HEK293T (cell line): ENCODE measurements at regions not wholly inside any gene's neighbourhood (a gene's known extent, or its start where the extent isn't known, plus 50 kb on each side); places are given as distances from the start of the nearest gene placed in this dataset.

Experiments used
- CTCF ChIA-PET: fragments of 350-600 bp; formaldehyde crosslinking; extraction: SDS; loops from one replicate; lab custom pipeline; 2021; ENCODE audit warnings: antibody characterized with exemption, inconsistent platforms; lab: Yijun Ruan, JAX
- POLR2A ChIA-PET: fragments of 350-600 bp; formaldehyde crosslinking; extraction: SDS; loops from one replicate; lab custom pipeline; 2020; ENCODE audit warnings: antibody characterized with exemption, inconsistent platforms; lab: Yijun Ruan, JAX
- DNase-seq: peaks from one replicate; pipeline ENCODE4 v3.0.0; 2012; ENCODE audit warnings: mixed read lengths; ENCODE audit errors: extremely low spot score
- ARNT ChIP-seq: fragments of 450-650 bp; IDR thresholded peaks from 2 replicates; pipeline ENCODE4 v1.6.1; 2017; ENCODE audit warnings: mild to moderate bottlenecking
- BHLHE40 ChIP-seq: fragments of 450-650 bp; IDR thresholded peaks from 2 replicates; pipeline ENCODE4 v1.6.1; 2016; ENCODE audit warnings: mild to moderate bottlenecking, moderate library complexity, borderline replicate concordance
- CTBP1 ChIP-seq: fragments of 450-650 bp; IDR thresholded peaks from 2 replicates; pipeline ENCODE4 v1.6.1; 2016; ENCODE audit warnings: borderline replicate concordance
- ELF4 ChIP-seq: fragments of 450-650 bp; IDR thresholded peaks from 2 replicates; pipeline ENCODE4 v1.6.1; 2017; ENCODE audit warnings: antibody characterized with exemption
- FOXA1 ChIP-seq: fragments of 450-650 bp; IDR thresholded peaks from 2 replicates; pipeline ENCODE4 v1.6.1; 2016; ENCODE audit warnings: mild to moderate bottlenecking
- FOXK2 ChIP-seq: fragments of 450-650 bp; IDR thresholded peaks from 2 replicates; pipeline ENCODE4 v1.6.1; 2016; ENCODE audit warnings: mild to moderate bottlenecking
- FOXM1 ChIP-seq: fragments of 450-650 bp; IDR thresholded peaks from 2 replicates; pipeline ENCODE4 v1.6.1; 2017; ENCODE audit warnings: mild to moderate bottlenecking, borderline replicate concordance
- HDGF ChIP-seq: fragments of 450-650 bp; IDR thresholded peaks from 2 replicates; pipeline ENCODE4 v1.6.1; 2017; ENCODE audit warnings: antibody characterized with exemption, borderline replicate concordance
- L3MBTL2 ChIP-seq: fragments of 450-650 bp; conservative IDR thresholded peaks from 2 replicates; pipeline ENCODE4 v1.6.1; 2016; ENCODE audit warnings: mild to moderate bottlenecking
- LEF1 ChIP-seq: fragments of 450-650 bp; IDR thresholded peaks from 2 replicates; pipeline ENCODE4 v1.6.1; 2017; ENCODE audit warnings: mild to moderate bottlenecking, borderline replicate concordance
- NFRKB ChIP-seq: fragments of 450-650 bp; IDR thresholded peaks from 2 replicates; pipeline ENCODE4 v1.6.1; 2016; ENCODE audit warnings: mild to moderate bottlenecking, moderate library complexity
- SP1 ChIP-seq: fragments of 450-650 bp; IDR thresholded peaks from 2 replicates; pipeline ENCODE4 v1.6.1; 2017
- SUZ12 ChIP-seq: fragments of 450-650 bp; IDR thresholded peaks from 2 replicates; pipeline ENCODE4 v1.6.1; 2016; ENCODE audit warnings: mild to moderate bottlenecking
- TARDBP ChIP-seq: fragments of 450-650 bp; IDR thresholded peaks from 2 replicates; pipeline ENCODE4 v1.6.1; 2016
- ZNF384 ChIP-seq: fragments of 450-650 bp; IDR thresholded peaks from 2 replicates; pipeline ENCODE4 v1.6.1; 2016
- TF ChIP-seq, protein P1 (sequence below): fragments of 450-650 bp; IDR thresholded peaks from 2 replicates; pipeline ENCODE4 v1.6.1; 2016

GRCh38 chr13:50699874-50700663 lies 143.4 kb downstream of the DLEU7 start:
- CTCF ChIA-PET: no interaction called here
- DNase-seq: no peak
- POLR2A ChIA-PET: no interaction called here
- TF ChIP-seq SP1 (no peak), FOXA1 (no peak), CTBP1 (no peak), ELF4 (no peak), L3MBTL2 (no peak), LEF1 (no peak), ZNF384 (no peak), ARNT (no peak), BHLHE40 (no peak), SUZ12 (no peak), FOXM1 (no peak), HDGF (no peak)
- TF ChIP-seq, protein P1, sequence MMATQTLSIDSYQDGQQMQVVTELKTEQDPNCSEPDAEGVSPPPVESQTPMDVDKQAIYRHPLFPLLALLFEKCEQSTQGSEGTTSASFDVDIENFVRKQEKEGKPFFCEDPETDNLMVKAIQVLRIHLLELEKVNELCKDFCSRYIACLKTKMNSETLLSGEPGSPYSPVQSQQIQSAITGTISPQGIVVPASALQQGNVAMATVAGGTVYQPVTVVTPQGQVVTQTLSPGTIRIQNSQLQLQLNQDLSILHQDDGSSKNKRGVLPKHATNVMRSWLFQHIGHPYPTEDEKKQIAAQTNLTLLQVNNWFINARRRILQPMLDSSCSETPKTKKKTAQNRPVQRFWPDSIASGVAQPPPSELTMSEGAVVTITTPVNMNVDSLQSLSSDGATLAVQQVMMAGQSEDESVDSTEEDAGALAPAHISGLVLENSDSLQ: no peak

- TF ChIP-seq NFRKB: no peak
- TF ChIP-seq FOXM1: no peak
- no peak for TF ChIP-seq ARNT
- TF ChIP-seq HDGF: no peak
- TF ChIP-seq, protein P1: no peak
- TF ChIP-seq FOXA1: no peak
- TF ChIP-seq SUZ12: no peak
- TF ChIP-seq FOXK2: no peak
- no peak for TF ChIP-seq ELF4
- TF ChIP-seq CTBP1: no peak
- no peak for TF ChIP-seq LEF1
- no peak for TF ChIP-seq TARDBP
- no peak for TF ChIP-seq L3MBTL2
- TF ChIP-seq SP1: no peak
- no peak for TF ChIP-seq ZNF384
- no peak for TF ChIP-seq BHLHE40
- no peak for DNase-seq
- ChIA-PET POLR2A (interaction anchor here (1.2 kb wide), 1 partner anchor 9 kb away, joined by 3 read pairs; no protein-coding TSS in a partner anchor), CTCF (no interaction called here)
Observed at GRCh38 chr13:50700664-50701305, 142.7 kb downstream of the DLEU7 start.

- CTCF ChIA-PET: no interaction called here
- TF ChIP-seq L3MBTL2: no peak
- TF ChIP-seq, protein P1: no peak
- no peak for TF ChIP-seq FOXA1
- TF ChIP-seq NFRKB: no peak
- no peak for TF ChIP-seq HDGF
- no peak for TF ChIP-seq ZNF384
- TF ChIP-seq TARDBP: no peak
- TF ChIP-seq SUZ12: no peak
- TF ChIP-seq ARNT: no peak
- no peak for TF ChIP-seq BHLHE40
- TF ChIP-seq LEF1: no peak
- POLR2A ChIA-PET: interaction anchor here (1.2 kb wide), 1 partner anchor 10 kb away, joined by 3 read pairs; no protein-coding TSS in a partner anchor
- DNase-seq: no peak
Observed at GRCh38 chr13:50701469-50701868, 142.0 kb downstream of the DLEU7 start.

- no peak for TF ChIP-seq CTBP1
- no peak for TF ChIP-seq FOXK2
- no peak for TF ChIP-seq L3MBTL2
- TF ChIP-seq BHLHE40: no peak
- ChIA-PET CTCF (interaction anchor here (0.6 kb wide), 1 partner anchor 94 kb away, joined by 3 read pairs; no protein-coding TSS in a partner anchor), POLR2A (no interaction called here)
- no peak for DNase-seq
Observed at GRCh38 chr13:50706505-50706904, 137.0 kb downstream of the DLEU7 start.

DNA sequence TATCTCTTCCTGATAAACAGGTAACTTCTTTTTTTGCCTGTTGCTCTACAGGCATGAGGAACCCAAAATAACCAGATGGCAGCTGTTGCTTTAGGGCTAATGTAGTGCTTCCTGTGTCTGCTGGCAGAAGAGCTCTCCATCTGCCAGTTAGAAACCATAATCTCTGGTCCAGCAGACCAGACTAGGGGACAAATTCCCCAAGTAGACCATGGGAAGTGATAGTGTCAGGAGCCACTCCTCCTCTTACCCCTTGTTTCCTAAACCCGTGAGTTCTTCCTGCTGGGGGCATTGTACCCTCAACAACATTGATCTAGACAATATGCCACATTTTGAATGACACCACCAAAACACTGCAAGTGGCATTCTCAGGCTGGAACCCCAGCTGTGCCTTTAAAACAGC lies 135.9 kb downstream of the DLEU7 start:
- TF ChIP-seq NFRKB (no peak), ZNF384 (no peak), CTBP1 (no peak), FOXA1 (no peak), FOXM1 (no peak), ARNT (no peak), SP1 (no peak)
- ChIA-PET CTCF (no interaction called here), POLR2A (no interaction called here)
- DNase-seq: no peak

- ChIA-PET POLR2A (no interaction called here), CTCF (no interaction called here)
Observed at GRCh38 chr13:50708461-50708860, 135.0 kb downstream of the DLEU7 start.

More at GRCh38 chr13:50708461-50708860, 135.0 kb downstream of the DLEU7 start:
- TF ChIP-seq NFRKB: no peak
- no peak for TF ChIP-seq FOXA1
- no peak for DNase-seq
